ENCODE measurements at regions not wholly inside any gene's neighbourhood (a gene's known extent, or its start where the extent isn't known, plus 50 kb on each side); places are given as distances from the start of the nearest gene placed in this dataset.

- TF ChIP-seq FOXK2 (IDR thresholded peaks at IDR 0.05) (no peak), SUZ12 (IDR thresholded peaks at IDR 0.05) (no peak), CTBP1 (IDR thresholded peaks at IDR 0.05; ENCODE audit: borderline replicate concordance) (no peak), FOXM1 (IDR thresholded peaks at IDR 0.05; ENCODE audit: borderline replicate concordance) (no peak), FOXA1 (IDR thresholded peaks at IDR 0.05) (no peak), SP1 (IDR thresholded peaks at IDR 0.05) (no peak), LEF1 (IDR thresholded peaks at IDR 0.05; ENCODE audit: borderline replicate concordance) (no peak), BHLHE40 (IDR thresholded peaks at IDR 0.05; ENCODE audit: borderline replicate concordance) (no peak), L3MBTL2 (conservative IDR thresholded peaks at IDR 0.05) (no peak), HDGF (IDR thresholded peaks at IDR 0.05; ENCODE audit: borderline replicate concordance) (no peak)
Observed at GRCh38 chr2:203814661-203815540, 52.7 kb upstream of the CTLA4 start.

Measured in HEK293T (cell line).